Bronchial epithelial cell (primary cell): ENCODE measurements at regions not wholly inside any gene's neighbourhood (a gene's known extent, or its start where the extent isn't known, plus 50 kb on each side); places are given as distances from the start of the nearest gene placed in this dataset.

Source experiments
- DNase-seq: peaks from one replicate; pipeline ENCODE4 v3.0.0-alpha.2; 2010; ENCODE audit warnings: low read depth
- FAIRE-seq: peaks from 2 replicates; lab custom pipeline; 2011; peaks lifted over from hg19 to GRCh38; lab: Jason Lieb, UNC
- H3K27me3 ChIP-seq: 2 replicates; pipeline ENCODE4 v1.5.1; 2011; ENCODE audit warnings: low read length; ENCODE audit not compliant: control insufficient read depth, insufficient read depth
- H3K36me3 ChIP-seq: 2 replicates; pipeline ENCODE4 v1.5.1; 2011; ENCODE audit warnings: low read length; ENCODE audit not compliant: control insufficient read depth, insufficient read depth
- H3K4me3 ChIP-seq: 2 replicates; pipeline ENCODE4 v1.5.1; 2011; ENCODE audit warnings: mild to moderate bottlenecking, low read depth, low read length, control low read depth
- CTCF ChIP-seq: IDR thresholded peaks from 2 replicates; pipeline ENCODE4 v1.5.1; 2011; ENCODE audit warnings: mild to moderate bottlenecking, moderate library complexity, low read length, control low read depth, inconsistent platforms; ENCODE audit not compliant: insufficient read depth, severe bottlenecking

GRCh38 chr18:43916984-43917383 is 639.7 kb upstream of the SYT4 start:
- no peak for TF ChIP-seq CTCF
- no peak overlapping the region for H3K4me3 ChIP-seq
- FAIRE-seq (no peak), DNase-seq (no peak)
- H3K36me3 ChIP-seq, result no peaks in the 10 kb centered on the region
- H3K27me3 ChIP-seq, result no peaks in the 10 kb centered on the region

GRCh38 chr18:43917520-43917919 is 640.2 kb upstream of the SYT4 start:
- Histone ChIP-seq H3K4me3 (no peak overlapping the region), H3K27me3 (no peaks in the 10 kb centered on the region), H3K36me3 (no peaks in the 10 kb centered on the region)
- FAIRE-seq, result no peak
- DNase-seq, result no peak
- TF ChIP-seq CTCF, result no peak

- no peak overlapping the region for H3K4me3 ChIP-seq
- TF ChIP-seq CTCF, result no peak
- H3K36me3 ChIP-seq, result no peaks in the 10 kb centered on the region
- no peaks in the 10 kb centered on the region for H3K27me3 ChIP-seq
- peak; percentile 55 for DNase-seq
- no peak for FAIRE-seq
Observed at GRCh38 chr18:43919551-43919950, 642.3 kb upstream of the SYT4 start.

- no peaks in the 10 kb centered on the region for H3K27me3 ChIP-seq
- TF ChIP-seq CTCF, result no peak
- DNase-seq, result no peak
- no peak for FAIRE-seq
- no peaks in the 10 kb centered on the region for H3K36me3 ChIP-seq
- H3K4me3 ChIP-seq, result no peak overlapping the region
Observed at GRCh38 chr18:43931439-43931838, 654.1 kb upstream of the SYT4 start.

GRCh38 chr18:43932140-43932539 is 654.9 kb upstream of the SYT4 start:
- no peak overlapping the region for H3K4me3 ChIP-seq
- FAIRE-seq (no peak), DNase-seq (no peak)
- no peaks in the 10 kb centered on the region for H3K36me3 ChIP-seq
- H3K27me3 ChIP-seq, result no peaks in the 10 kb centered on the region
- no peak for TF ChIP-seq CTCF

GRCh38 chr18:43933177-43933576 is 655.9 kb upstream of the SYT4 start:
- FAIRE-seq (no peak), DNase-seq (no peak)
- Histone ChIP-seq H3K27me3 (no peaks in the 10 kb centered on the region), H3K4me3 (no peak overlapping the region), H3K36me3 (no peaks in the 10 kb centered on the region)
- no peak for TF ChIP-seq CTCF
